Pons (tissue), 1 donor: ENCODE measurements at regions not wholly inside any gene's neighbourhood (a gene's known extent, or its start where the extent isn't known, plus 50 kb on each side); places are given as distances from the start of the nearest gene placed in this dataset.
"Not testable (repeated sequence)": the region's sequence is repeated elsewhere in the genome, so short reads cannot be mapped to it uniquely, and the experiment has no call there.

Experiments used
- DNase-seq: peaks from one replicate; pipeline ENCODE4 v3.0.0-alpha.2; 2016; ENCODE audit warnings: low spot score

GRCh38 chr12:54799966-54800365 lies 54.4 kb upstream of the MUCL1 start:
- not testable (repeated sequence) for DNase-seq

GRCh38 chr12:54798651-54799050 lies 55.7 kb upstream of the MUCL1 start:
- no peak for DNase-seq

GRCh38 chr12:54796991-54797390 lies 57.3 kb upstream of the MUCL1 start:
- no peak for DNase-seq

- no peak for DNase-seq
These were observed 58.7 kb upstream of the MUCL1 start for GRCh38 chr12:54795644-54796043.

- no peak for DNase-seq
These were observed 68.2 kb upstream of the MUCL1 start for GRCh38 chr12:54786081-54786480.

GRCh38 chr12:54784115-54784514 lies 70.2 kb upstream of the MUCL1 start:
- no peak for DNase-seq

- DNase-seq: not testable (repeated sequence)
These were observed 77.3 kb upstream of the MUCL1 start for GRCh38 chr12:54777031-54777430.

- no peak for DNase-seq
These were observed 80.7 kb upstream of the MUCL1 start for GRCh38 chr12:54773593-54773992.

GRCh38 chr12:54765652-54766051 lies 88.7 kb upstream of the MUCL1 start:
- DNase-seq: no peak

- no peak for DNase-seq
These were observed 91.9 kb upstream of the MUCL1 start for GRCh38 chr12:54762390-54762789.

- peak; percentile 17 for DNase-seq
These were observed 94.6 kb upstream of the MUCL1 start for GRCh38 chr12:54759751-54760150.

GRCh38 chr12:54751493-54751892 lies 102.8 kb upstream of the MUCL1 start:
- no peak for DNase-seq

- peak; percentile 67 for DNase-seq
These were observed 101.1 kb upstream of the DCD start for GRCh38 chr12:54749191-54749818.

- DNase-seq: no peak
These were observed 96.4 kb upstream of the DCD start for GRCh38 chr12:54744590-54744989.

- no peak for DNase-seq
These were observed 92.7 kb upstream of the DCD start for GRCh38 chr12:54740882-54741281.

GRCh38 chr12:54736549-54736948 lies 88.4 kb upstream of the DCD start:
- no peak for DNase-seq

- no peak for DNase-seq
These were observed 86.2 kb upstream of the DCD start for GRCh38 chr12:54734196-54734950.

- peak; percentile 15 for DNase-seq
These were observed 77.2 kb upstream of the DCD start for GRCh38 chr12:54725233-54725843.

- no peak for DNase-seq
These were observed 75.5 kb upstream of the DCD start for GRCh38 chr12:54723379-54724256.

GRCh38 chr12:54721312-54721711 lies 73.1 kb upstream of the DCD start:
- no peak for DNase-seq

- DNase-seq: no peak
These were observed 71.5 kb upstream of the DCD start for GRCh38 chr12:54719691-54720090.

GRCh38 chr12:54716261-54716660 lies 68.1 kb upstream of the DCD start:
- DNase-seq: no peak
